Duodenal mucosa (tissue), 2 donors: ENCODE measurements at regions not wholly inside any gene's neighbourhood (a gene's known extent, or its start where the extent isn't known, plus 50 kb on each side); places are given as distances from the start of the nearest gene placed in this dataset.

Experiments
- H3K27ac ChIP-seq: one replicate; pipeline ENCODE4 v1.7.0; 2013; ENCODE audit warnings: low read depth, low read length
- H3K27me3 ChIP-seq, 2 donors: one replicate each; pipeline ENCODE4 v1.7.0; 2013; ENCODE audit warnings: low read length in 2 of 2, control low read depth in 1 of 2; ENCODE audit not compliant: insufficient read depth in 2 of 2, control insufficient read depth in 1 of 2
- H3K36me3 ChIP-seq, 2 donors: one replicate each; pipeline ENCODE4 v1.7.0; 2013; ENCODE audit warnings: low read length in 2 of 2, control low read depth in 1 of 2; ENCODE audit not compliant: insufficient read depth in 2 of 2, control insufficient read depth in 1 of 2
- H3K4me1 ChIP-seq, 2 donors: one replicate each; pipeline ENCODE4 v1.7.0; 2013; ENCODE audit warnings: low read length in 2 of 2, control low read depth in 1 of 2; ENCODE audit not compliant: insufficient read depth in 2 of 2, control insufficient read depth in 1 of 2
- H3K4me3 ChIP-seq, 2 donors: one replicate each; pipeline ENCODE4 v1.7.0; 2013; ENCODE audit warnings: low read length in 2 of 2, low read depth in 1 of 2
- H3K9ac ChIP-seq, 2 donors: one replicate each; pipeline ENCODE4 v1.7.0; 2013; ENCODE audit warnings: low read length in 2 of 2, low read depth in 1 of 2
- H3K9me3 ChIP-seq, 2 donors: one replicate each; pipeline ENCODE4 v1.7.0; 2013; ENCODE audit warnings: low read length in 2 of 2, control low read depth in 1 of 2; ENCODE audit not compliant: control insufficient read depth in 1 of 2

- H3K9ac ChIP-seq, result no peak overlapping the region
- no peak overlapping the region for H3K27ac ChIP-seq
- no peak overlapping the region for H3K4me3 ChIP-seq
- no peaks in the 10 kb centered on the region for H3K4me1 ChIP-seq
- peaks cover 0 to 5% of the 10 kb centered on the region in 2 donors for H3K9me3 ChIP-seq
- no peaks in the 10 kb centered on the region for H3K36me3 ChIP-seq
- peaks cover 0 to 4% of the 10 kb centered on the region in 2 donors for H3K27me3 ChIP-seq
Measured at GRCh38 chr2:239765076-239765845, 259.9 kb downstream of the NDUFA10 start.

DNA sequence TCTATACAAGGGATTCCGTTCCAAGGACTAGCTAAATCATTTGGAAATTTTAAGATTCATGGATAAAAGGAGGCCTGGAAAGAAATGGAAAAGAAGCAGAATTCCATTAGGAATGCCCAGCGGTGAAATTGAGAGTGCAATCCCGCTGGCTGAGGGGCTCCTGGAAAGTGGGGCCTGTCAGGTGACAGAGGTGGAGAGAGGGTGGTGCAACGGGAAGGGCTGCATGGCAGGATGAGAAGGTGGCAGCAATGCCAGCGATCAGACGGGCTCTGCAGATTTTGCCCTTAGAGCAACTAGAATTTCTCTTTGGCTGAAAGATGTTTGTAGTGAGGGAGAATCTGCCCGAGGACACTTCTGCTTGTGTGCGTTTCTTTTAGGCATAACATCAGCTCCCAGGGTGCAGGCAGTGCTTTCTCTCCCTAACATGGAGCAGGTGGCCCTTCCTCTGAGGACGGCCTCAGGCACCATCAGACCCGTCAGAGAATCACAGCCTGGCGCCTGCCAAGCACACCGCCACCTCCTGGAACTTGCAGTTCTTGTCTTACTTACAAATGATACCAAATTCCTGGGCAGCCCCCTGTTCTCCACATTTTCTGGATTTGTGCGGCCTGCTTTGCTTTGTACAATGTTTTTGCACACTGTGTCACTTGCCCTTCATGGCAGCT is 261.6 kb downstream of the NDUFA10 start:
- no peak overlapping the region for H3K27ac ChIP-seq
- H3K4me3 ChIP-seq, result no peak overlapping the region
- H3K36me3 ChIP-seq, result no peaks in the 10 kb centered on the region
- H3K27me3 ChIP-seq, result peaks cover 0 to 4% of the 10 kb centered on the region in 2 donors
- no peaks in the 10 kb centered on the region for H3K4me1 ChIP-seq
- peaks cover 0 to 5% of the 10 kb centered on the region in 2 donors for H3K9me3 ChIP-seq
- H3K9ac ChIP-seq, result no peak overlapping the region

DNA sequence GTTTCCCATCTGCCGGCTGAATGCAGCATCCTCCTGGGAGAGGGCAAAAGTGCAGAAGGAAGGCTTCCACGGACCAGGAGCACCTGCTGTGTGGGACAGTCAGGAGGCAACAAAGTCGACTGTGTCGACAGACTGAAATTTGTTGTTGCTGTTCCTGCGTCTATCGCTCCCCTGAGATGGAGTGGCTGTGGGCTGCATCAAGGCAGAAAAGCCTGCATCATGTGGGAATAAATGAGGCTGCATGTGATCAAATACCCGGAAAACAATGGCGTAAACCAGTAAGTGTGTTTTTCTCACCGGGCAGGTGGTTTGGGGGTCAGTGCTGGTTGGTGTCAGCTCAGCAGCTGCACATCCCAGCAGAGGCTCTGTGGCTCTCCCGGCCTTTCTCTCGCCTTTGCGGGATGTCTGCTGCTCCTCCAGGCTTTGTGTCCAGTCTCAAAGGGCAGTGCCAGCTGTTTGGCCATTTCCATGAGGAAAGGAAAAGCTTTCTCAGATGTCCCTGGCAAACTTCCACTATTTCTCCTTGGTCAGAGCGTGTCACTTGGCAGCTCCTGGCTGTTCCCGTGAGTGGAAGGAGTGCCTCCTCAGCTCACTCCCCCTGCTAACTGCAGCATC is 262.4 kb downstream of the NDUFA10 start:
- Histone ChIP-seq H3K4me3 (no peak overlapping the region), H3K4me1 (no peaks in the 10 kb centered on the region), H3K9ac (no peak overlapping the region), H3K36me3 (no peaks in the 10 kb centered on the region), H3K27me3 (peaks cover 0 to 4% of the 10 kb centered on the region in 2 donors), H3K27ac (no peak overlapping the region), H3K9me3 (peaks cover 0 to 5% of the 10 kb centered on the region in 2 donors)

- no peaks in the 10 kb centered on the region for H3K4me1 ChIP-seq
Measured at GRCh38 chr2:239762106-239762505, 263.0 kb downstream of the NDUFA10 start.

DNA sequence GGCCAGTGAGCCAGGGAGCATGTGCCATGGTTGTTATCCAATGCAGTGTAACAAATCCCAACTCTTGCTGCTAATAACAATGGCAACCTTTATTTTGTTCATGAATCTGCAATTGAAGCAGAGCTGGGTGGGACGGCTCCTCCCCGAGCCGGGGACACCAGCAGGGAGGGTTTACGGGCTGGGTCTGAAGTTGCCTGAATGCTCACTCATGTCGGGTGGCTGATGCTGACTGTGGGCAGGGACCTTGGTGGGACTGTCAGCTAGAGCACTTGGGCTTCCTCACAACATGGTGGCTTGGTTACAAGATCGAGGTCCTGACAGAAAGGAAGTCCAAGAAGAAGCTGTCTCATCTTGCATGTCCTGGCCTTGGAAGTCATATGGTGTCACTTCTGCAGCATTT is 264.5 kb downstream of the NDUFA10 start:
- H3K27ac ChIP-seq, result no peak overlapping the region
- peaks cover 0 to 4% of the 10 kb centered on the region in 2 donors for H3K27me3 ChIP-seq
- no peaks in the 10 kb centered on the region for H3K36me3 ChIP-seq
- H3K9ac ChIP-seq, result no peak overlapping the region
- peaks cover 0 to 5% of the 10 kb centered on the region in 2 donors for H3K9me3 ChIP-seq
- H3K4me3 ChIP-seq, result no peak overlapping the region
- no peaks in the 10 kb centered on the region for H3K4me1 ChIP-seq

More at GRCh38 chr2:239762106-239762505, 263.0 kb downstream of the NDUFA10 start:
- Histone ChIP-seq H3K9ac (no peak overlapping the region), H3K27ac (no peak overlapping the region), H3K27me3 (peaks cover 0 to 4% of the 10 kb centered on the region in 2 donors), H3K9me3 (peaks cover 0 to 5% of the 10 kb centered on the region in 2 donors), H3K4me3 (no peak overlapping the region), H3K36me3 (no peaks in the 10 kb centered on the region)

GRCh38 chr2:239758279-239758877 is 266.8 kb downstream of the NDUFA10 start:
- H3K9me3 ChIP-seq, result peaks cover 0 to 5% of the 10 kb centered on the region in 2 donors
- no peaks in the 10 kb centered on the region for H3K4me1 ChIP-seq
- no peaks in the 10 kb centered on the region for H3K36me3 ChIP-seq
- peaks cover 0 to 4% of the 10 kb centered on the region in 2 donors for H3K27me3 ChIP-seq
- no peak overlapping the region for H3K9ac ChIP-seq
- H3K4me3 ChIP-seq, result no peak overlapping the region
- H3K27ac ChIP-seq, result no peak overlapping the region

GRCh38 chr2:239756790-239757760 is 268.1 kb downstream of the NDUFA10 start:
- no peak overlapping the region for H3K4me3 ChIP-seq
- H3K9ac ChIP-seq, result no peak overlapping the region
- H3K4me1 ChIP-seq, result no peaks in the 10 kb centered on the region
- H3K27ac ChIP-seq, result no peak overlapping the region
- H3K36me3 ChIP-seq, result no peaks in the 10 kb centered on the region
- H3K27me3 ChIP-seq, result peaks cover 0 to 4% of the 10 kb centered on the region in 2 donors
- peaks cover 0 to 5% of the 10 kb centered on the region in 2 donors for H3K9me3 ChIP-seq

DNA sequence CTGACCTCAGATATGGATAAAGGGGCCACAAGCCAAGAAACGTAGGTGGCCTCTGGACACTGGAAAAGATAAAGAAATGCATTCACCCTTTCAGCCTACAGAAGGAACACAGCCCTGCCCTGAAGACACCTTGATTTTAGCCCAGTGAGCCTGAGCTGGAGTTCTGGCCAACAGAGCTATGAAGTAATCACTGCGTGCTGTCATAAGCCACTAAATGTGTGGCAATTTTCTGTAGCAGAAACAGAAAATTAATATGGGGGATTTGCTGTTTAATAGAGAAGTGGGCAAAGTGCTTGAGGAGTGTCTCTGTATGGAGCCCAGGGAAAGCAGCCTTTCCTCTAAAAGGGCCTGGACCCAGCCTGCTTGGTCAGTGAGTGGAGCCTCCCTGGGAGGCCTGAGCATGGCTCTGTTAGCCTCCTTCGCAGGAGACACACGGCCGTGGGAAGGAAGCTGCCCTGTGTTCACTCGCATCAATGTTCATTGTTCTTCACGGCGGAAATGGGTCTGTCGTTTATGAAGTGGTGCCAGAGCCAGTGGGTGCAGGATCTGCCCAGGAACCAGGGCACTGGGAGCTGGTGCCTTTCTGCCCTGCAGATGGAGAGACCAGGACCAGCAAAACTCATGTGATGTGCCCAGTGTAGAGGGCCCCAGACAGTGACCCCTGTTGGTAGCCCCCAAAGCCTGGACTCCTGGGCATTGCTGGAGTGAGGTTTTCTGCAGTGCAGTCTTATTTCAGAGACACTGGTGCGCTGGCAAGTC is 268.9 kb downstream of the NDUFA10 start:
- Histone ChIP-seq H3K4me3 (no peak overlapping the region), H3K27me3 (peaks cover 0 to 4% of the 10 kb centered on the region in 2 donors), H3K4me1 (peaks cover 0 to 5% of the 10 kb centered on the region in 2 donors), H3K9me3 (peaks cover 0 to 5% of the 10 kb centered on the region in 2 donors), H3K9ac (no peak overlapping the region), H3K27ac (no peak overlapping the region), H3K36me3 (no peaks in the 10 kb centered on the region)

DNA sequence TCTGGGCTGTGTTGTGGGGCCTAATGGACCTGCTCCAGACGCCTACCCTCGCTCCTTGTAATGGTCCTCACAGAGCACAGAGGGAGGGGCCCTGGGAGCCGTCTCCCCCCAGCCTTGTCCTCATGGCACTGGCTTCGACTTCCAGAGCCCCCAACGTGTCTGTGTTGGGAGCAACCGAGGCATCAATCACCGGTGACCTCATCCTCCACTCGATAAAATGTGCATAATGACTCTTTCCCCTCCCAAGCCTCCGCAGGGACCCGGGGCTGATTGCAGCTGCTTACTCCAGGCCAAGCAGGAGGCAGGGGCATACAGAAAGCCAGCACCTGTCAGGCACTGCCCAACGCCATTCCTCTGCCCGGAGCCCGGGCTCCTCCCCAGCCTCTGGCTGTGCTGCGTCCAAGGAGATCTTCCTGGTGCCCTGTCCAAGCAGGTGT is 271.7 kb downstream of the NDUFA10 start:
- Histone ChIP-seq H3K4me1 (peaks cover 0 to 5% of the 10 kb centered on the region in 2 donors), H3K27ac (no peak overlapping the region), H3K9me3 (no peaks in the 10 kb centered on the region), H3K9ac (no peak overlapping the region), H3K27me3 (no peaks in the 10 kb centered on the region), H3K4me3 (no peak overlapping the region), H3K36me3 (no peaks in the 10 kb centered on the region)
